Esophagus (tissue), 2 donors: ENCODE measurements at regions not wholly inside any gene's neighbourhood (a gene's known extent, or its start where the extent isn't known, plus 50 kb on each side); places are given as distances from the start of the nearest gene placed in this dataset.

Source experiments
- H3K27ac ChIP-seq, 2 donors: one replicate each; pipeline ENCODE4 v1.5.1; 2013; ENCODE audit warnings: low read depth in 2 of 2, mild to moderate bottlenecking in 2 of 2, inconsistent platforms in 1 of 2, low read length in 1 of 2, moderate library complexity in 1 of 2
- H3K27me3 ChIP-seq, 2 donors: one replicate each; pipeline ENCODE4 v1.6.1; 2013; ENCODE audit warnings: low read length in 2 of 2, control low read depth in 1 of 2, mild to moderate bottlenecking in 1 of 2; ENCODE audit not compliant: insufficient read depth in 2 of 2, control insufficient read depth in 1 of 2
- H3K36me3 ChIP-seq, 2 donors: one replicate each; pipeline ENCODE4 v1.6.1; 2013; ENCODE audit warnings: low read length in 1 of 2; ENCODE audit not compliant: control insufficient read depth in 2 of 2, insufficient read depth in 2 of 2
- H3K4me1 ChIP-seq, 2 donors: one replicate each; pipeline ENCODE4 v1.6.1; 2013; ENCODE audit warnings: low read length in 1 of 2; ENCODE audit not compliant: control insufficient read depth in 2 of 2, insufficient read depth in 2 of 2
- H3K4me3 ChIP-seq, 2 donors: one replicate each; pipeline ENCODE4 v1.5.1; 2013; ENCODE audit warnings: low read length in 2 of 2, mild to moderate bottlenecking in 2 of 2, low read depth in 1 of 2, moderate library complexity in 1 of 2
- H3K9me3 ChIP-seq, 2 donors: one replicate each; pipeline ENCODE4 v1.6.1; 2013; ENCODE audit warnings: mild to moderate bottlenecking in 2 of 2, low read depth in 1 of 2, low read length in 1 of 2, moderate library complexity in 1 of 2; ENCODE audit not compliant: control insufficient read depth in 2 of 2, insufficient read depth in 1 of 2
- WGBS, 2 donors: extraction: QIAGEN DNeasy Blood & Tissue Kit; methylation state at CpG; one replicate each; pipeline ENCODE4 v1.1.7; 2013; 5-methylcytosine and 5-hydroxymethylcytosine counted together
- donor health status: healthy with polysubstance abuse.
- donor health status: Bipolar disorder and iron deficiency.

- H3K4me1 ChIP-seq, result no peaks in the 10 kb centered on the region
- no peaks in the 10 kb centered on the region for H3K36me3 ChIP-seq
- H3K27me3 ChIP-seq, result no peaks in the 10 kb centered on the region
- H3K27ac ChIP-seq, result no peak overlapping the region
- 79 to 81% methylated on average over 5 of the region's 5 CpGs for WGBS, 2 donors
- no peak overlapping the region for H3K4me3 ChIP-seq
- H3K9me3 ChIP-seq, result no peaks in the 10 kb centered on the region
These were observed 789.0 kb upstream of the SOX9 start for GRCh38 chr17:71331754-71332325.

- WGBS, 2 donors, result 81 to 89% methylated on average over 2 of the region's 2 CpGs
These were observed 786.6 kb upstream of the SOX9 start for GRCh38 chr17:71334048-71334751.

GRCh38 chr17:71335212-71335611 lies 785.6 kb upstream of the SOX9 start:
- H3K27me3 ChIP-seq, result no peaks in the 10 kb centered on the region
- no peaks in the 10 kb centered on the region for H3K36me3 ChIP-seq
- H3K27ac ChIP-seq, result no peak overlapping the region
- H3K4me3 ChIP-seq, result no peak overlapping the region
- H3K9me3 ChIP-seq, result no peaks in the 10 kb centered on the region
- no peaks in the 10 kb centered on the region for H3K4me1 ChIP-seq

More at GRCh38 chr17:71334048-71334751, 786.6 kb upstream of the SOX9 start:
- Histone ChIP-seq H3K27me3 (no peaks in the 10 kb centered on the region), H3K9me3 (no peaks in the 10 kb centered on the region), H3K27ac (no peak overlapping the region), H3K4me1 (no peaks in the 10 kb centered on the region), H3K4me3 (no peak overlapping the region), H3K36me3 (no peaks in the 10 kb centered on the region)

GRCh38 chr17:71337938-71338337 lies 782.9 kb upstream of the SOX9 start:
- Histone ChIP-seq H3K4me1 (no peaks in the 10 kb centered on the region), H3K4me3 (no peak overlapping the region), H3K9me3 (no peaks in the 10 kb centered on the region), H3K27ac (no peak overlapping the region), H3K36me3 (no peaks in the 10 kb centered on the region), H3K27me3 (no peaks in the 10 kb centered on the region)
- 46% methylated on average over 2 of the region's 2 CpGs for WGBS, 2 donors

GRCh38 chr17:71338396-71338795 lies 782.4 kb upstream of the SOX9 start:
- peak overlapping the region in 1 of 2 donors; percentile 7 for H3K4me3 ChIP-seq
- 36 to 46% methylated on average over 5 of the region's 5 CpGs for WGBS, 2 donors
- no peaks in the 10 kb centered on the region for H3K36me3 ChIP-seq

GRCh38 chr17:71339206-71339605 lies 781.6 kb upstream of the SOX9 start:
- no peaks in the 10 kb centered on the region for H3K36me3 ChIP-seq
- H3K4me1 ChIP-seq, result no peaks in the 10 kb centered on the region
- no peak overlapping the region for H3K27ac ChIP-seq
- WGBS, 2 donors, result 18 to 23% methylated on average over 1 of the region's 1 CpG
- H3K27me3 ChIP-seq, result no peaks in the 10 kb centered on the region
- H3K9me3 ChIP-seq, result no peaks in the 10 kb centered on the region
- no peak overlapping the region for H3K4me3 ChIP-seq

More at GRCh38 chr17:71338396-71338795, 782.4 kb upstream of the SOX9 start:
- Histone ChIP-seq H3K27me3 (no peaks in the 10 kb centered on the region), H3K27ac (no peak overlapping the region), H3K4me1 (no peaks in the 10 kb centered on the region), H3K9me3 (no peaks in the 10 kb centered on the region)

GRCh38 chr17:71342737-71343136 lies 778.1 kb upstream of the SOX9 start:
- Histone ChIP-seq H3K27me3 (no peaks in the 10 kb centered on the region), H3K4me1 (no peaks in the 10 kb centered on the region), H3K4me3 (no peak overlapping the region), H3K27ac (no peak overlapping the region), H3K9me3 (no peaks in the 10 kb centered on the region), H3K36me3 (no peaks in the 10 kb centered on the region)
- WGBS, 2 donors, result 88% methylated on average over 1 of the region's 1 CpG

GRCh38 chr17:71349908-71350600 lies 770.8 kb upstream of the SOX9 start:
- H3K27ac ChIP-seq, result no peak overlapping the region
- no peak overlapping the region for H3K4me3 ChIP-seq
- WGBS, 2 donors, result 82 to 92% methylated on average over 6 of the region's 6 CpGs
- no peaks in the 10 kb centered on the region for H3K36me3 ChIP-seq
- no peaks in the 10 kb centered on the region for H3K27me3 ChIP-seq
- H3K9me3 ChIP-seq, result no peaks in the 10 kb centered on the region
- no peaks in the 10 kb centered on the region for H3K4me1 ChIP-seq

- Histone ChIP-seq H3K9me3 (no peaks in the 10 kb centered on the region), H3K27ac (no peak overlapping the region), H3K4me3 (no peak overlapping the region), H3K27me3 (no peaks in the 10 kb centered on the region), H3K36me3 (no peaks in the 10 kb centered on the region), H3K4me1 (no peaks in the 10 kb centered on the region)
- WGBS, 2 donors, result 73 to 80% methylated on average over 3 of the region's 3 CpGs
These were observed 760.5 kb upstream of the SOX9 start for GRCh38 chr17:71360301-71360700.
